Sigmoid colon (tissue), 6 donors: ENCODE measurements at regions not wholly inside any gene's neighbourhood (a gene's known extent, or its start where the extent isn't known, plus 50 kb on each side); places are given as distances from the start of the nearest gene placed in this dataset.
A peak's percentile ranks its signal among the peaks of the same experiment; 100 is the strongest.

Experiments
- DNase-seq: peaks from one replicate; pipeline ENCODE4 v3.0.0-alpha.2; 2019
- H3K27ac ChIP-seq, 4 donors: fragments of 200-600 bp; sonication (generic); one replicate each; pipeline ENCODE4 v1.5.1; 2016 to 2019; ENCODE audit warnings: mild to moderate bottlenecking in 1 of 4
- H3K27me3 ChIP-seq, 3 donors: fragments of 200-600 bp; sonication (generic); one replicate each; pipeline ENCODE4 v1.5.1; 2019; ENCODE audit warnings: mild to moderate bottlenecking in 1 of 3
- H3K36me3 ChIP-seq, 4 donors: fragments of 200-600 bp; sonication (generic); one replicate each; pipeline ENCODE4 v1.5.1; 2016 to 2019
- H3K4me1 ChIP-seq, 4 donors: fragments of 200-600 bp; sonication (generic); one replicate each; pipeline ENCODE4 v1.5.1; 2017 to 2019
- H3K4me3 ChIP-seq, 4 donors: fragments of 200-600 bp; sonication (generic); one replicate each; pipeline ENCODE4 v1.5.1; 2017 to 2019; ENCODE audit warnings: mild to moderate bottlenecking in 2 of 4, moderate library complexity in 1 of 4
- H3K9me3 ChIP-seq, 4 donors: fragments of 200-600 bp in 3 of 4; sonication (generic) in 3 of 4; one replicate each; pipeline versions ENCODE4 v1.5.1 to v1.6.1; 2013 to 2019
- EP300 ChIP-seq, 4 donors: sonication (generic); formaldehyde crosslinking; IDR thresholded peaks; one replicate each; pipeline ENCODE4 v1.6.1; 2017; ENCODE audit warnings: antibody characterized with exemption in 4 of 4
- POLR2A ChIP-seq, 2 donors: fragments of 450-650 bp; IDR thresholded peaks; one replicate each; pipeline ENCODE4 v1.6.1; 2016; ENCODE audit warnings: antibody characterized with exemption in 2 of 2, mild to moderate bottlenecking in 2 of 2, moderate library complexity in 2 of 2
- POLR2AphosphoS5 ChIP-seq, 4 donors: sonication (generic); formaldehyde crosslinking; IDR thresholded peaks; one replicate each; pipeline ENCODE4 v1.6.1; 2017; ENCODE audit warnings: antibody characterized with exemption in 4 of 4
- WGBS, 2 donors: extraction: QIAGEN DNeasy Blood & Tissue Kit; methylation state at CpG; one replicate each; pipeline ENCODE4 v1.1.7; 2013; 5-methylcytosine and 5-hydroxymethylcytosine counted together
- intact Hi-C: fragments of 100-400 bp; cut with DNase I; formaldehyde crosslinking; loops from one replicate; pipeline ENCODE4 v1.15.1; 2023
- TF ChIP-seq, protein P1 (sequence below), 4 experiments: fragments of 450-650 bp in 3 of 4; fragments of 200-600 bp in 1 of 4; IDR thresholded peaks; one replicate each; pipeline ENCODE4 v1.5.1; 2016 to 2019; ENCODE audit warnings: antibody characterized with exemption in 4 of 4, mild to moderate bottlenecking in 3 of 4, moderate library complexity in 2 of 4
- donor health status: healthy with polysubstance abuse.
- donor health status: healthy.

DNA sequence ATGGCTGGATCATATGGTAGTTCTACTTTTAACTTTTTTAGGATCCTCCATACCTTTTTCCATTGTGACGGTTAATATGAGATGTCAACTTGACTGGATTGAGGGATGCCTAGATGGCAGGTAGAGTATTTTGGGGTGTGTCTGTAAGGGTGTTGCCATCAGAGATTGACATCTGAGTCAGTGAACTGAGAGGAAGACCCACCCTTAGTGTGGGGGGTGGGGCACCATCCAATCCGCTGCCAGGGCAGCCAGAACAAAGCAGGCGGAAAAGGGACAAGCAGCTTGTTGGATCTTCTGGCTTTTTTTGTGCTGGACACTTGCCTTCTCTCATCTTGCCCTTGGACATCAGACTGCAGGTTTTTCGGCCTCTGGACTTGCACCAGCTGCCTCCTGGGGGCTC is 168.5 kb upstream of the CXCL13 start:
- TF ChIP-seq POLR2A (IDR thresholded peaks at IDR 0.05) (no peak), EP300 (IDR thresholded peaks at IDR 0.05) (no peak), POLR2AphosphoS5 (IDR thresholded peaks at IDR 0.05) (no peak)
- TF ChIP-seq, protein P1, sequence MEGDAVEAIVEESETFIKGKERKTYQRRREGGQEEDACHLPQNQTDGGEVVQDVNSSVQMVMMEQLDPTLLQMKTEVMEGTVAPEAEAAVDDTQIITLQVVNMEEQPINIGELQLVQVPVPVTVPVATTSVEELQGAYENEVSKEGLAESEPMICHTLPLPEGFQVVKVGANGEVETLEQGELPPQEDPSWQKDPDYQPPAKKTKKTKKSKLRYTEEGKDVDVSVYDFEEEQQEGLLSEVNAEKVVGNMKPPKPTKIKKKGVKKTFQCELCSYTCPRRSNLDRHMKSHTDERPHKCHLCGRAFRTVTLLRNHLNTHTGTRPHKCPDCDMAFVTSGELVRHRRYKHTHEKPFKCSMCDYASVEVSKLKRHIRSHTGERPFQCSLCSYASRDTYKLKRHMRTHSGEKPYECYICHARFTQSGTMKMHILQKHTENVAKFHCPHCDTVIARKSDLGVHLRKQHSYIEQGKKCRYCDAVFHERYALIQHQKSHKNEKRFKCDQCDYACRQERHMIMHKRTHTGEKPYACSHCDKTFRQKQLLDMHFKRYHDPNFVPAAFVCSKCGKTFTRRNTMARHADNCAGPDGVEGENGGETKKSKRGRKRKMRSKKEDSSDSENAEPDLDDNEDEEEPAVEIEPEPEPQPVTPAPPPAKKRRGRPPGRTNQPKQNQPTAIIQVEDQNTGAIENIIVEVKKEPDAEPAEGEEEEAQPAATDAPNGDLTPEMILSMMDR (IDR thresholded peaks at IDR 0.05) = no peak
- Histone ChIP-seq H3K36me3 (no peaks in the 10 kb centered on the region), H3K27me3 (no peaks in the 10 kb centered on the region), H3K9me3 (no peaks in the 10 kb centered on the region), H3K27ac (no peak overlapping the region), H3K4me3 (no peak overlapping the region), H3K4me1 (peaks cover 0 to 7% (median 3%) of the 10 kb centered on the region in 4 donors)
- intact Hi-C loops = no loop called here
- 94 to 98% methylated on average over 4 of the region's 4 CpGs for WGBS, 2 donors
- DNase-seq = no peak

- Histone ChIP-seq H3K9me3 (no peaks in the 10 kb centered on the region), H3K36me3 (no peaks in the 10 kb centered on the region), H3K4me1 (peaks cover 0 to 4% (median 0%) of the 10 kb centered on the region in 4 donors), H3K27me3 (no peaks in the 10 kb centered on the region), H3K27ac (no peak overlapping the region), H3K4me3 (no peak overlapping the region)
- WGBS, 2 donors = 95 to 96% methylated on average over 9 of the region's 9 CpGs
- intact Hi-C loops = no loop called here
- TF ChIP-seq, protein P1 (IDR thresholded peaks at IDR 0.05) = no peak
- no peak for TF ChIP-seq POLR2AphosphoS5 (IDR thresholded peaks at IDR 0.05)
- TF ChIP-seq POLR2A (IDR thresholded peaks at IDR 0.05) = no peak
- TF ChIP-seq EP300 (IDR thresholded peaks at IDR 0.05) = no peak
- no peak for DNase-seq
Measured at GRCh38 chr4:77438549-77438948, 167.1 kb upstream of the CXCL13 start.

GRCh38 chr4:77443941-77444340 is 161.7 kb upstream of the CXCL13 start:
- DNase-seq = no peak
- H3K27ac ChIP-seq = no peak overlapping the region
- WGBS, 2 donors = 85 to 95% methylated on average over 1 of the region's 1 CpG
- H3K9me3 ChIP-seq = no peaks in the 10 kb centered on the region
- H3K27me3 ChIP-seq = no peaks in the 10 kb centered on the region
- H3K4me1 ChIP-seq = peaks cover 0 to 22% (median 18%) of the 10 kb centered on the region in 4 donors
- intact Hi-C loops = no loop called here
- TF ChIP-seq POLR2AphosphoS5 (IDR thresholded peaks at IDR 0.05) = peak in 2 of 4 donors; percentile 21 to 44
- TF ChIP-seq, protein P1 (IDR thresholded peaks at IDR 0.05) = no peak
- H3K4me3 ChIP-seq = no peak overlapping the region
- no peaks in the 10 kb centered on the region for H3K36me3 ChIP-seq

GRCh38 chr4:77445823-77446222 is 159.8 kb upstream of the CXCL13 start:
- Histone ChIP-seq H3K36me3 (no peaks in the 10 kb centered on the region), H3K4me3 (no peak overlapping the region), H3K4me1 (peaks cover 0 to 38% (median 27%) of the 10 kb centered on the region in 4 donors), H3K27ac (no peak overlapping the region), H3K27me3 (no peaks in the 10 kb centered on the region), H3K9me3 (no peaks in the 10 kb centered on the region)
- intact Hi-C loops = no loop called here
- TF ChIP-seq EP300 (IDR thresholded peaks at IDR 0.05) (no peak), POLR2AphosphoS5 (IDR thresholded peaks at IDR 0.05) (no peak), POLR2A (IDR thresholded peaks at IDR 0.05) (no peak)
- TF ChIP-seq, protein P1 (IDR thresholded peaks at IDR 0.05) = no peak
- DNase-seq = no peak

DNA sequence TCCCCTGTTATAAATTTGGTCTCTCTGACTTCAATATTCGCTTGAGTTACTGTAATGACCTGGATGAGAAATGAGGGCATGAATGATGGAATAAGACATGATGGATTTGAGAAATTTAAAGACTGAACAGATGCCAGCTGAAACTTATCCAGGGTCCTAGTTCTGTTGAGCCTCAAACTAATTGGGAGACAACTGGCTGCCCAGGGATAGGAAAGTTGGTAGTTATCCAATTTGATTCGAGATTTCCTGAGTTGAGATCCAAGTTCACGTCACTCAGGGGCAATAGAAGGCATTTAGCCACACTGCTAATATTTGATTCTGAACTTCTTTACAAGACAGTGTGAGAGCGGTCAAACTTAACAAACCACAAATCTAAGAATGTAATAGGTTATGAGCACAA is 159.0 kb upstream of the CXCL13 start:
- WGBS, 2 donors = 76 to 77% methylated on average over 4 of the region's 4 CpGs
- intact Hi-C loops = no loop called here

More for the DNA sequence above, 159.0 kb upstream of the CXCL13 start:
- Histone ChIP-seq H3K27me3 (no peaks in the 10 kb centered on the region), H3K4me3 (no peak overlapping the region), H3K27ac (no peak overlapping the region), H3K9me3 (no peaks in the 10 kb centered on the region), H3K36me3 (no peaks in the 10 kb centered on the region), H3K4me1 (peaks cover 0 to 44% (median 32%) of the 10 kb centered on the region in 4 donors)
- DNase-seq = no peak
- TF ChIP-seq POLR2A (IDR thresholded peaks at IDR 0.05) = no peak
- peak in 2 of 4 donors; percentile 63 to 68 for TF ChIP-seq POLR2AphosphoS5 (IDR thresholded peaks at IDR 0.05)
- TF ChIP-seq, protein P1 (IDR thresholded peaks at IDR 0.05) = no peak
- TF ChIP-seq EP300 (IDR thresholded peaks at IDR 0.05) = no peak
